Fibroblast of peridontal ligament (primary cell): ENCODE measurements at regions not wholly inside any gene's neighbourhood (a gene's known extent, or its start where the extent isn't known, plus 50 kb on each side); places are given as distances from the start of the nearest gene placed in this dataset.
"Not testable (repeated sequence)": the region's sequence is repeated elsewhere in the genome, so short reads cannot be mapped to it uniquely, and the experiment has no call there.

Experiments used
- DNase-seq: peaks from one replicate; pipeline ENCODE4 v3.0.0-alpha.2; 2010; ENCODE audit errors: extremely low read depth

- DNase-seq, result no peak
Measured at GRCh38 chr5:103883143-103883542, 320.6 kb upstream of the NUDT12 start.

- no peak for DNase-seq
Measured at GRCh38 chr5:103881560-103881959, 319.0 kb upstream of the NUDT12 start.

- DNase-seq, result no peak
Measured at GRCh38 chr5:103867857-103868598, 305.4 kb upstream of the NUDT12 start.

- peak; percentile 56 for DNase-seq
Measured at GRCh38 chr5:103866169-103866568, 303.6 kb upstream of the NUDT12 start.

- no peak for DNase-seq
Measured at GRCh38 chr5:103862398-103862797, 299.8 kb upstream of the NUDT12 start.

GRCh38 chr5:103860327-103860726 lies 297.7 kb upstream of the NUDT12 start:
- DNase-seq, result no peak

GRCh38 chr5:103858367-103858766 lies 295.8 kb upstream of the NUDT12 start:
- not testable (repeated sequence) for DNase-seq

- no peak for DNase-seq
Measured at GRCh38 chr5:103851091-103851490, 288.5 kb upstream of the NUDT12 start.

GRCh38 chr5:103849934-103850333 lies 287.3 kb upstream of the NUDT12 start:
- DNase-seq, result peak; percentile 93

GRCh38 chr5:103847060-103847459 lies 284.5 kb upstream of the NUDT12 start:
- peak; percentile 45 for DNase-seq

- DNase-seq, result no peak
Measured at GRCh38 chr5:103842936-103843335, 280.3 kb upstream of the NUDT12 start.

GRCh38 chr5:103840600-103840999 lies 278.0 kb upstream of the NUDT12 start:
- no peak for DNase-seq

- DNase-seq, result no peak
Measured at GRCh38 chr5:103834216-103834615, 271.6 kb upstream of the NUDT12 start.

GRCh38 chr5:103829585-103829984 lies 267.0 kb upstream of the NUDT12 start:
- DNase-seq, result no peak

GRCh38 chr5:103827976-103828375 lies 265.4 kb upstream of the NUDT12 start:
- DNase-seq, result no peak

GRCh38 chr5:103821361-103821760 lies 258.8 kb upstream of the NUDT12 start:
- no peak for DNase-seq

- peak; percentile 78 for DNase-seq
Measured at GRCh38 chr5:103808464-103809106, 246.0 kb upstream of the NUDT12 start.

GRCh38 chr5:103804711-103805110 lies 242.1 kb upstream of the NUDT12 start:
- peak; percentile 23 for DNase-seq

GRCh38 chr5:103801681-103802080 lies 239.1 kb upstream of the NUDT12 start:
- DNase-seq, result peak; percentile 29

GRCh38 chr5:103800741-103801495 lies 238.3 kb upstream of the NUDT12 start:
- peak; percentile 71 for DNase-seq

- no peak for DNase-seq
Measured at GRCh38 chr5:103793595-103794182, 231.1 kb upstream of the NUDT12 start.

GRCh38 chr5:103785569-103785968 lies 223.0 kb upstream of the NUDT12 start:
- peak; percentile 72 for DNase-seq
